ENCODE measurements at regions not wholly inside any gene's neighbourhood (a gene's known extent, or its start where the extent isn't known, plus 50 kb on each side); places are given as distances from the start of the nearest gene placed in this dataset.

GRCh38 chr15:34646918-34647317, 63.5 kb upstream of the GOLGA8B start:
- TF ChIP-seq CTCF (IDR thresholded peaks at IDR 0.05): no peak
- no peak for TF ChIP-seq POLR2AphosphoS5 (IDR thresholded peaks at IDR 0.05; ENCODE audit: low read depth, low read length)
- TF ChIP-seq REST (IDR thresholded peaks at IDR 0.05; ENCODE audit: insufficient read depth in 1 of 2, low read depth in 2 of 2, low read length in 1 of 2): no peak
- no peak for TF ChIP-seq TCF7L2 (IDR thresholded peaks at IDR 0.05; ENCODE audit: low read depth, low read length)
- no peak for TF ChIP-seq SIN3A (IDR thresholded peaks at IDR 0.05; ENCODE audit: borderline replicate concordance, insufficient read depth, low read depth, low read length)
